Transverse colon (tissue), 4 donors: ENCODE measurements at regions not wholly inside any gene's neighbourhood (a gene's known extent, or its start where the extent isn't known, plus 50 kb on each side); places are given as distances from the start of the nearest gene placed in this dataset.

ENCODE experiments used
- DNase-seq: peaks from one replicate; pipeline ENCODE4 v3.0.0-alpha.2; 2019
- H3K27ac ChIP-seq, 4 donors: fragments of 200-600 bp; sonication (generic); 2 replicates each; pipeline ENCODE4 v1.5.1; 2016 to 2018; ENCODE audit warnings: inconsistent platforms in 4 of 4
- H3K27me3 ChIP-seq: fragments of 200-600 bp; sonication (generic); 2 replicates; pipeline ENCODE4 v1.5.1; 2017; ENCODE audit warnings: inconsistent platforms
- H3K36me3 ChIP-seq, 4 donors: fragments of 200-600 bp; sonication (generic); 2 replicates each; pipeline ENCODE4 v1.5.1; 2017 to 2019; ENCODE audit warnings: inconsistent platforms in 4 of 4
- H3K4me1 ChIP-seq, 4 donors: fragments of 200-600 bp; sonication (generic); 2 replicates each; pipeline ENCODE4 v1.5.1; 2017 to 2020; ENCODE audit warnings: inconsistent platforms in 4 of 4
- H3K4me3 ChIP-seq, 4 donors: fragments of 200-600 bp; sonication (generic); 1 replicate in 1 of 4; 2 replicates in 3 of 4; pipeline versions ENCODE4 v1.5.1 to v1.6.1; 2017 to 2019; ENCODE audit warnings: inconsistent platforms in 4 of 4
- H3K9me3 ChIP-seq, 2 donors: fragments of 200-600 bp; sonication (generic); 2 replicates each; pipeline ENCODE4 v1.5.1; 2017 to 2019; ENCODE audit warnings: inconsistent platforms in 2 of 2
- CTCF ChIP-seq, 5 experiments: fragments of 200-600 bp in 3 of 5; fragments of 450-650 bp in 2 of 5; sonication (generic) in 3 of 5; IDR thresholded peaks; 1 replicate in 2 of 5; 2 replicates in 3 of 5; pipeline ENCODE4 v1.5.1; 2016 to 2017; ENCODE audit warnings: antibody characterized with exemption in 5 of 5, inconsistent platforms in 3 of 5, mild to moderate bottlenecking in 2 of 5, moderate library complexity in 1 of 5
- EP300 ChIP-seq: sonication (generic); formaldehyde crosslinking; IDR thresholded peaks from one replicate; pipeline ENCODE4 v1.6.1; 2017; ENCODE audit warnings: antibody characterized with exemption, low read depth
- POLR2A ChIP-seq: fragments of 450-650 bp; IDR thresholded peaks from one replicate; pipeline ENCODE4 v1.6.1; 2016; ENCODE audit warnings: antibody characterized with exemption, mild to moderate bottlenecking, moderate library complexity
- POLR2AphosphoS5 ChIP-seq, 3 donors: sonication (generic); formaldehyde crosslinking; IDR thresholded peaks; one replicate each; pipeline ENCODE4 v1.6.1; 2016; ENCODE audit warnings: antibody characterized with exemption in 3 of 3
- WGBS, 2 donors: methylation state at CpG; one replicate each; pipeline ENCODE4 v1.1.5; 2018; ENCODE audit warnings: low coverage in 1 of 2; 5-methylcytosine and 5-hydroxymethylcytosine counted together
- in situ Hi-C, 4 donors: fragments of 200-750 bp; cut with MboI; loops; one replicate each; pipeline versions ENCODE4 v1.15.0 to v1.15.1; 2017; ENCODE audit warnings: low sequenced_read_pairs in 3 of 4, low pct_ligation_motif_present in 1 of 4, low pct_unique_long_range_greater_than_20kb in 1 of 4
- intact Hi-C: fragments of 100-400 bp; cut with DNase I; formaldehyde crosslinking; loops from one replicate; pipeline ENCODE4 v1.15.1; 2023; ENCODE audit warnings: low total_unique reads

- Histone ChIP-seq H3K9me3 (peaks cover 0 to 4% of the 10 kb centered on the region in 2 donors), H3K27ac (no peak overlapping the region), H3K4me1 (no peaks in the 10 kb centered on the region), H3K27me3 (no peaks in the 10 kb centered on the region), H3K4me3 (no peak overlapping the region), H3K36me3 (no peaks in the 10 kb centered on the region)
- no peak for DNase-seq
- no peak for TF ChIP-seq EP300
- no peak for TF ChIP-seq CTCF (IDR thresholded peaks at IDR 0.05)
- TF ChIP-seq POLR2A = no peak
- no peak for TF ChIP-seq POLR2AphosphoS5 (IDR thresholded peaks at IDR 0.05)
- 71% methylated on average over 1 of the region's 1 CpG; no CpG with 5 or more reads in 1 of the 2 donors for WGBS, 2 donors
- in situ Hi-C loops = no loop called here
- intact Hi-C loops = no loop called here
These were observed 997.5 kb upstream of the CTNND2 start for GRCh38 chr5:12901696-12902095.

DNA sequence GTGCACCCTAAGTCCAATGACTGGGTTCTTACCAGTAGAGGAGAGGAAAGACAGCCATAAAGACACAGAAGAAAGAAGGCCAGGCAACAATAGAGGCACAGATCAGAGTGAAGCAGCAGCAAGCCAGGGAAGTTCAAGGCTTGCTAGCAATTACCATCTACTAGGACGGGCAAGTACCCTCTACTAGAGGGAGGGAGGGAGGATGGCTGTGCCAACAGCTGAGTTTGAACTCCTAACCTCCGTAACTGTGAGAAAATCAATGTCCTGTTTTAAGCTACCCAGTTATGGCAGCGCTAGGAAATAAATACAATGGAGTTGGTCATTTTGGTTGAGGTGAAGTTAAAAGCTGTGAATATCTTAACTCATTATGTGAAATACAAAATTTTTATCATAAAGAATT, 991.8 kb upstream of the CTNND2 start:
- H3K27me3 ChIP-seq = no peaks in the 10 kb centered on the region
- no peaks in the 10 kb centered on the region for H3K36me3 ChIP-seq
- intact Hi-C loops (loop anchor here (5.0 kb wide), 1 partner anchor 889 kb away; no protein-coding TSS in a partner anchor), in situ Hi-C loops (no loop called here)
- WGBS, 2 donors = 76 to 89% methylated on average over 3 of the region's 3 CpGs
- no peak overlapping the region for H3K4me3 ChIP-seq
- no peak overlapping the region for H3K27ac ChIP-seq
- no peak for DNase-seq
- H3K9me3 ChIP-seq = no peaks in the 10 kb centered on the region
- H3K4me1 ChIP-seq = no peaks in the 10 kb centered on the region
- TF ChIP-seq EP300 = no peak
- no peak for TF ChIP-seq CTCF (IDR thresholded peaks at IDR 0.05)
- TF ChIP-seq POLR2A = no peak
- no peak for TF ChIP-seq POLR2AphosphoS5 (IDR thresholded peaks at IDR 0.05)

DNA sequence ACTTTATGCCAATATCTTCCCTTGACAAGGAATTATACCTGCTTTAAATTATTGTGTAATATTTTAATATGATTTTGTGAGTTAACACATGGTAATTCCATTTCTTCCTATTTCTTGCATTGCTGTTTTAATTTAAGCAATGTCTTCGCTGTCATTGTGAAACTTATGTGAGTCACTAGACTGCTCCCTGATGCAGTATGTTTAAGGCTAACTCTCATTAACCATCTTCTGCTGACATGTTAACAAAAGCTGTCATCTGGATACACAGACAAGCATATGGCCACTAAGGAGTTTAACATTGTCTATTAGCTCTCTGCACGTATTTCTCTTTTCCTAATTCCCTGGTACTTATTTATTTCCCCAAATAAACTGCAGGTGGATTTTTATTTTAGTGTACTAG, 980.8 kb upstream of the CTNND2 start:
- no peak for DNase-seq
- WGBS, 2 donors = 54 to 57% methylated on average over 2 of the region's 2 CpGs
- no peaks in the 10 kb centered on the region for H3K9me3 ChIP-seq
- no peak overlapping the region for H3K27ac ChIP-seq
- TF ChIP-seq POLR2AphosphoS5 (IDR thresholded peaks at IDR 0.05) (no peak), CTCF (IDR thresholded peaks at IDR 0.05) (no peak), POLR2A (no peak), EP300 (no peak)
- in situ Hi-C loops = no loop called here
- H3K27me3 ChIP-seq = no peaks in the 10 kb centered on the region
- intact Hi-C loops = no loop called here
- no peaks in the 10 kb centered on the region for H3K36me3 ChIP-seq
- H3K4me3 ChIP-seq = no peak overlapping the region
- no peaks in the 10 kb centered on the region for H3K4me1 ChIP-seq

DNA sequence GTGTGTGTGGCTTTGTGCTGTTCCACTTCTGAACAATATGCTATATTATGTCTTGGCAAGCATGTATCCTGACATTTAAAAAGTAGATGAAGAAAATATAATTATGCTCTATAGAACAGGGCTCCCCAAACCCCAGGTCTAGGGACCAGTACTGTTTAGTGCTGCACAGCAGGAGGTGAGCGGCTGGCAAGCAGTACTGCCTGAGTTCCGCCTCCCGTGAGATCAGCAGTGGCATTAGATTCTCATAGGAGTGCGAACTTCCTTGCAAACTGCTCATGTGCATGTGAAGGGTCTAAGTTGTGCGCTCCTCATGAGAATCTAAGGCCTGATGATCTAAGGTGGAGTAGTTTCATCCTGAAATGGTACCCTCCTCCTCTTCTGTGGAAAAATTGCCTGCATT, 979.1 kb upstream of the CTNND2 start:
- in situ Hi-C loops = no loop called here
- Histone ChIP-seq H3K4me3 (no peak overlapping the region), H3K9me3 (no peaks in the 10 kb centered on the region), H3K4me1 (no peaks in the 10 kb centered on the region), H3K27ac (no peak overlapping the region), H3K27me3 (no peaks in the 10 kb centered on the region), H3K36me3 (no peaks in the 10 kb centered on the region)
- WGBS, 2 donors = 88 to 94% methylated on average over 5 of the region's 5 CpGs
- DNase-seq = no peak
- intact Hi-C loops = no loop called here
- TF ChIP-seq POLR2AphosphoS5 (IDR thresholded peaks at IDR 0.05) = no peak
- no peak for TF ChIP-seq EP300
- TF ChIP-seq CTCF (IDR thresholded peaks at IDR 0.05) = no peak
- TF ChIP-seq POLR2A = no peak
